Retinal pigment epithelial cell (primary cell): ENCODE measurements at regions not wholly inside any gene's neighbourhood (a gene's known extent, or its start where the extent isn't known, plus 50 kb on each side); places are given as distances from the start of the nearest gene placed in this dataset.

Experiments
- DNase-seq: peaks from one replicate; pipeline ENCODE4 v3.0.0-alpha.2; 2010; ENCODE audit warnings: low read depth
- H3K4me3 ChIP-seq: 2 replicates; pipeline ENCODE4 v1.5.1; 2011; ENCODE audit warnings: mild to moderate bottlenecking, low read length, control low read depth, moderate library complexity
- TF ChIP-seq, protein P1 (sequence below): conservative IDR thresholded peaks from 2 replicates; pipeline ENCODE4 v1.5.1; 2011; ENCODE audit warnings: low read depth, low read length, control low read depth, inconsistent platforms

GRCh38 chr13:54177466-54177865 is 1148.9 kb downstream of the OLFM4 start:
- no peak for DNase-seq

GRCh38 chr13:54183166-54183565 is 1154.6 kb downstream of the OLFM4 start:
- H3K4me3 ChIP-seq = no peak overlapping the region
- no peak for DNase-seq
- TF ChIP-seq, protein P1, sequence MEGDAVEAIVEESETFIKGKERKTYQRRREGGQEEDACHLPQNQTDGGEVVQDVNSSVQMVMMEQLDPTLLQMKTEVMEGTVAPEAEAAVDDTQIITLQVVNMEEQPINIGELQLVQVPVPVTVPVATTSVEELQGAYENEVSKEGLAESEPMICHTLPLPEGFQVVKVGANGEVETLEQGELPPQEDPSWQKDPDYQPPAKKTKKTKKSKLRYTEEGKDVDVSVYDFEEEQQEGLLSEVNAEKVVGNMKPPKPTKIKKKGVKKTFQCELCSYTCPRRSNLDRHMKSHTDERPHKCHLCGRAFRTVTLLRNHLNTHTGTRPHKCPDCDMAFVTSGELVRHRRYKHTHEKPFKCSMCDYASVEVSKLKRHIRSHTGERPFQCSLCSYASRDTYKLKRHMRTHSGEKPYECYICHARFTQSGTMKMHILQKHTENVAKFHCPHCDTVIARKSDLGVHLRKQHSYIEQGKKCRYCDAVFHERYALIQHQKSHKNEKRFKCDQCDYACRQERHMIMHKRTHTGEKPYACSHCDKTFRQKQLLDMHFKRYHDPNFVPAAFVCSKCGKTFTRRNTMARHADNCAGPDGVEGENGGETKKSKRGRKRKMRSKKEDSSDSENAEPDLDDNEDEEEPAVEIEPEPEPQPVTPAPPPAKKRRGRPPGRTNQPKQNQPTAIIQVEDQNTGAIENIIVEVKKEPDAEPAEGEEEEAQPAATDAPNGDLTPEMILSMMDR = no peak

More at GRCh38 chr13:54177466-54177865, 1148.9 kb downstream of the OLFM4 start:
- TF ChIP-seq, protein P1 = no peak
- H3K4me3 ChIP-seq = no peak overlapping the region

DNA sequence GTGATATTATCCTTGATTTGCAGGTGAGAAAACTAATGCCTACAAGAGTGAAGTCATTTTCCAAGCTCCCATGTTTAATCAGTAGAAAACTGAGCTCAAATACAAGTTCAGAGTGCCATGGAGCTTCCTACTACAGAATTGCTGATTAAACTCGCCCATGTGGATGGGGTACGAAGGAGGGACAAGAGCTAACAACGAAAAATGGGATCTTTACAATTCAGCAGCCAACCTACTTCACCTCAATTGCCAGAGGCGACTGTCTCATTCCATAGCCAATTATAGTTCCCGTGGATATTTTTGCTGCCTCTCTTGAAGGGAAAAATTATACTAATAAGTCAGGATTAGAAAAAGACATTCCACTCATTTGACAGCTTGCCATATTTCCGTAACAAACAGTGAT is 1155.1 kb downstream of the OLFM4 start:
- TF ChIP-seq, protein P1 = no peak
- no peak overlapping the region for H3K4me3 ChIP-seq
- no peak for DNase-seq

- no peak for DNase-seq
- H3K4me3 ChIP-seq = no peak overlapping the region
- TF ChIP-seq, protein P1 = no peak
These were observed 1156.0 kb downstream of the OLFM4 start for GRCh38 chr13:54184576-54184975.

GRCh38 chr13:54185101-54185500 is 1156.5 kb downstream of the OLFM4 start:
- DNase-seq = no peak
- TF ChIP-seq, protein P1 = no peak
- no peak overlapping the region for H3K4me3 ChIP-seq

DNA sequence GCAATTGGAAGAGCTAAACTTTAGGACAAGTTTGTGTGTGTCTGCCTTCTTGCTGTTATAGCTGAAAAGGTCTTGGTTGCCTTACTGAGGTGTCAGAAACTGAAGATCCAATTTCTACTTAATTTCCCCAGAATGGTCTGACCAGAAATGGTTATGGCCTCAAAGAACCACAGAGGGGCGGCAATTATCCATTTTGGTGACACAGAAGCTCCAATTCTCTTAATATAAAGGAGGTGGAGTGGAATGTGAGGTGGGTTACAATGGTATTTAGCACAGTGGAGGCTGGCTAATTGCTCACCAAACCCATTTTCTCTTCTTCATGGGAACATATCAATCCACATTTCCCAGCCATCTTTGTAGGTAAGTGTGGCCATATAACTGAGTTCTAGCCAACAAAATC is 1157.2 kb downstream of the OLFM4 start:
- TF ChIP-seq, protein P1 = peak; percentile 39
- DNase-seq = no peak
- H3K4me3 ChIP-seq = no peak overlapping the region

GRCh38 chr13:54187461-54187860 is 1158.8 kb downstream of the OLFM4 start:
- H3K4me3 ChIP-seq = no peak overlapping the region
- TF ChIP-seq, protein P1 = no peak
- DNase-seq = no peak
